ENCODE measurements at regions not wholly inside any gene's neighbourhood (a gene's known extent, or its start where the extent isn't known, plus 50 kb on each side); places are given as distances from the start of the nearest gene placed in this dataset.
A peak's percentile ranks its signal among the peaks of the same experiment; 100 is the strongest.

- DNase-seq (ENCODE audit: low read depth in 2 of 2): no peak
These were observed 234.8 kb downstream of the PIK3R1 start for GRCh38 chr5:68450245-68450852.

- DNase-seq (ENCODE audit: low read depth in 2 of 2): no peak
These were observed 236.7 kb downstream of the PIK3R1 start for GRCh38 chr5:68452286-68452685.

- no peak for DNase-seq (ENCODE audit: low read depth in 2 of 2)
These were observed 238.6 kb downstream of the PIK3R1 start for GRCh38 chr5:68454172-68454571.

- DNase-seq (ENCODE audit: low read depth in 2 of 2): no peak
These were observed 239.2 kb downstream of the PIK3R1 start for GRCh38 chr5:68454766-68455165.

- no peak for DNase-seq (ENCODE audit: low read depth in 2 of 2)
These were observed 239.7 kb downstream of the PIK3R1 start for GRCh38 chr5:68455216-68455615.

- no peak for DNase-seq (ENCODE audit: low read depth in 2 of 2)
These were observed 241.2 kb downstream of the PIK3R1 start for GRCh38 chr5:68456756-68457217.

GRCh38 chr5:68457285-68457684 lies 241.7 kb downstream of the PIK3R1 start:
- DNase-seq (ENCODE audit: low read depth in 2 of 2): no peak

- DNase-seq (ENCODE audit: low read depth in 2 of 2): no peak
These were observed 243.0 kb downstream of the PIK3R1 start for GRCh38 chr5:68458416-68459021.

GRCh38 chr5:68459093-68459809 lies 243.7 kb downstream of the PIK3R1 start:
- DNase-seq (ENCODE audit: low read depth in 2 of 2): no peak

- no peak for DNase-seq (ENCODE audit: low read depth in 2 of 2)
These were observed 244.2 kb downstream of the PIK3R1 start for GRCh38 chr5:68459810-68460139.

- peak in 1 of 2 donors; percentile 11 for DNase-seq (ENCODE audit: low read depth in 2 of 2)
These were observed 244.7 kb downstream of the PIK3R1 start for GRCh38 chr5:68460147-68460798.

- no peak for DNase-seq (ENCODE audit: low read depth in 2 of 2)
These were observed 248.1 kb downstream of the PIK3R1 start for GRCh38 chr5:68463606-68464005.

- DNase-seq (ENCODE audit: low read depth in 2 of 2): peak in 1 of 2 donors; percentile 6
These were observed 248.9 kb downstream of the PIK3R1 start for GRCh38 chr5:68464424-68464823.

- DNase-seq (ENCODE audit: low read depth in 2 of 2): no peak
These were observed 249.6 kb downstream of the PIK3R1 start for GRCh38 chr5:68465133-68465532.

GRCh38 chr5:68465934-68466551 lies 250.5 kb downstream of the PIK3R1 start:
- DNase-seq (ENCODE audit: low read depth in 2 of 2): no peak

GRCh38 chr5:68467208-68467607 lies 251.7 kb downstream of the PIK3R1 start:
- DNase-seq (ENCODE audit: low read depth in 2 of 2): no peak

GRCh38 chr5:68467794-68468193 lies 252.2 kb downstream of the PIK3R1 start:
- DNase-seq (ENCODE audit: low read depth in 2 of 2): no peak

- DNase-seq (ENCODE audit: low read depth in 2 of 2): no peak
These were observed 252.8 kb downstream of the PIK3R1 start for GRCh38 chr5:68468322-68468721.

GRCh38 chr5:68475476-68475983 lies 260.0 kb downstream of the PIK3R1 start:
- no peak for DNase-seq (ENCODE audit: low read depth in 2 of 2)

- no peak for DNase-seq (ENCODE audit: low read depth in 2 of 2)
These were observed 261.3 kb downstream of the PIK3R1 start for GRCh38 chr5:68476854-68477253.

GRCh38 chr5:68478301-68479095 lies 262.9 kb downstream of the PIK3R1 start:
- no peak for DNase-seq (ENCODE audit: low read depth in 2 of 2)

Data from stimulated activated CD8-positive, alpha-beta memory T cell treated with anti-CD3 and anti-CD28 coated beads, Interleukin-2, amount 100 ng/mL, for 1 hour (primary cell).